ENCODE measurements at regions not wholly inside any gene's neighbourhood (a gene's known extent, or its start where the extent isn't known, plus 50 kb on each side); places are given as distances from the start of the nearest gene placed in this dataset.

GRCh38 chr15:70583006-70583405 is 180.4 kb downstream of the UACA start:
- TF ChIP-seq CTCF (IDR thresholded peaks at IDR 0.05) = no peak
- no peak for TF ChIP-seq POLR2A (IDR thresholded peaks at IDR 0.05)
